ENCODE measurements at regions not wholly inside any gene's neighbourhood (a gene's known extent, or its start where the extent isn't known, plus 50 kb on each side); places are given as distances from the start of the nearest gene placed in this dataset.
"Not testable (repeated sequence)": the region's sequence is repeated elsewhere in the genome, so short reads cannot be mapped to it uniquely, and the experiment has no call there.

DNA sequence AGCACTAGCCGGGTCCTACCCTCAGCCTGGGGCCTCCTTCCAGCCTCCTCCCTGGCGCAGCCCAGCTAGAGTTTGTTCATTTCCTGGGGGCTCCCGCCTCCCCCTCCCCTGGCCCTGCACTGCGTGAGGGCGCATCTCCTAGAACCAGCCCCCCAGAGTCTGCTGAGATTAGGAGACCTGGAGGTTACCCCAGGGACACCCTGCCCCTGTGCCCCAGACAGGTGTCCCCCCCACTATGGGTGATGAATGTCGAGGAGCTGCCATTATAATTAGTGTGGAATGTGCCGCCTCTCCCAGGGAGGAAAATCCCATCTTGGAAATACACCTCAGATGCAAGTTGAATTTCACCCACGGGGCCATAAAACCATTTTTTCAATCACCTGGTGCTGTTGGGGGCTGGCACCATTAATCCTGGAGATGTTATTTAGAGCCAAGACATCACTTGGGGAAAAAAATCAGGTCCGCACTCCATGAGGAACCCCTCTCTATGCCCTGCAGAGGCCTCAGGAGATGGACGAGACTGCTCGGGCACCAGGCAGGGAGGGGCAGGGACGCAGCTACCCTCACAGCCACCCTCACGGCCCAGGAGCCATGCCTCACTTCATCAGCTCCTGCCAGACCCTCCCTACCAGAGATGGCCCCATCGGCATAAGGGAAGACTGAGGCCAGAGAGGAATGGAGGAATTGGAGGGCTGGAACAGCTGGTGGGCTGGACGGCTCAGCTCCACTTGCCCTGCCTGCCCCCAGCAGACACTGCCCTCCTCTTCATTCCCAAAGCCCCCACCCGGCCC, 197.5 kb downstream of the IGLL1 start:
- Histone ChIP-seq H3K27ac (no peak overlapping the region), H3K4me3 (no peak overlapping the region), H3K36me3 (no peaks in the 10 kb centered on the region), H3K27me3 (peaks cover 0 to 31% of the 10 kb centered on the region in 2 donors), H3K9me3 (no peaks in the 10 kb centered on the region), H3K4me1 (peaks cover 0 to 10% (median 9%) of the 10 kb centered on the region in 4 donors)
- intact Hi-C loops (cut with DNase I; ENCODE audit: low total_unique reads), result loop anchor here (10.0 kb wide), 2 partner anchors 152 to 428 kb away; no protein-coding TSS in a partner anchor
- DNase-seq, result peak; percentile 14 to 43
- TF ChIP-seq, protein P1, sequence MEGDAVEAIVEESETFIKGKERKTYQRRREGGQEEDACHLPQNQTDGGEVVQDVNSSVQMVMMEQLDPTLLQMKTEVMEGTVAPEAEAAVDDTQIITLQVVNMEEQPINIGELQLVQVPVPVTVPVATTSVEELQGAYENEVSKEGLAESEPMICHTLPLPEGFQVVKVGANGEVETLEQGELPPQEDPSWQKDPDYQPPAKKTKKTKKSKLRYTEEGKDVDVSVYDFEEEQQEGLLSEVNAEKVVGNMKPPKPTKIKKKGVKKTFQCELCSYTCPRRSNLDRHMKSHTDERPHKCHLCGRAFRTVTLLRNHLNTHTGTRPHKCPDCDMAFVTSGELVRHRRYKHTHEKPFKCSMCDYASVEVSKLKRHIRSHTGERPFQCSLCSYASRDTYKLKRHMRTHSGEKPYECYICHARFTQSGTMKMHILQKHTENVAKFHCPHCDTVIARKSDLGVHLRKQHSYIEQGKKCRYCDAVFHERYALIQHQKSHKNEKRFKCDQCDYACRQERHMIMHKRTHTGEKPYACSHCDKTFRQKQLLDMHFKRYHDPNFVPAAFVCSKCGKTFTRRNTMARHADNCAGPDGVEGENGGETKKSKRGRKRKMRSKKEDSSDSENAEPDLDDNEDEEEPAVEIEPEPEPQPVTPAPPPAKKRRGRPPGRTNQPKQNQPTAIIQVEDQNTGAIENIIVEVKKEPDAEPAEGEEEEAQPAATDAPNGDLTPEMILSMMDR (IDR thresholded peaks at IDR 0.05), result no peak

DNA sequence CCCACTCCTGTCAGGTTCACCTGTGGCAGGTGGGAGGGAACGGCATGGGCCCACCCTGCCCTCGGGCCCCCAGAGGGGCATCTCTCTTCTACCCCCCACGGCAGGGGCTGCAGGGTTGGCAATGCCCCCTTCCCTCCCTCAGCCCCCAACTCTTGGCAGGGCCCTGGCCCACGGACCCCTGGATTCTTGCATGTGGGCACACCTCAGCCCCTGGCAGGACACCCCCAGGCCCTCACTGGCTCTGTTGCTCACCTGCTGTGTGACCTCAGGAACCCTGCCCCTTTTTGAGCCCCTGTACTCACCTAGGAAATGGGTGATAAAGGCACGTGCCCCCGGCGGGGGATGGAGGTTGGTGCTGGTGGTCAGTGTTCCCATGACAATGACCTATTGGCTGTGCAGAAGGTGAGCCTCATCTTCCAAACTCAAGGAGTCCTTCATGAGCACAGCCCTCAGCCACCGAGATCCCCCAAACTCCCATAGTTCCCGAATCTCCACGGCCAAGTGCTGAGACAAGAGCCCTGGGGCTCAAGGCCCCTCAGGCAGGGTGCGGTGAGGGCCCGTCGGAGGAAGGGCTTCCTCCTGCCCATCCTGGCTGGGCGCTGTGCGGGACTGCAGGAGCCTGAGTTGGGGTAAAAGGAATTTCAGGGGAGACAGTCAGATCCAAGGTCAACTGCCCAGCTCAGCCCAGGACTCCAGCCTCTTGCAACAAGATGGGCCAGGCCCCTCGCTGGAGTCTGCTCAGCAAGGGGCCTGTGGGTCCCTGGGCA, 198.2 kb downstream of the IGLL1 start:
- H3K27me3 ChIP-seq, result peaks cover 0 to 26% of the 10 kb centered on the region in 2 donors
- peak; percentile 13 to 59 for DNase-seq
- no peak overlapping the region for H3K27ac ChIP-seq
- no peaks in the 10 kb centered on the region for H3K9me3 ChIP-seq
- H3K4me3 ChIP-seq, result no peak overlapping the region
- peaks cover 0 to 10% (median 9%) of the 10 kb centered on the region in 4 donors for H3K4me1 ChIP-seq
- TF ChIP-seq, protein P1 (IDR thresholded peaks at IDR 0.05), result no peak
- H3K36me3 ChIP-seq, result no peaks in the 10 kb centered on the region
- intact Hi-C loops (cut with DNase I; ENCODE audit: low total_unique reads), result loop anchor here (10.0 kb wide), 2 partner anchors 153 to 427 kb away; no protein-coding TSS in a partner anchor

- TF ChIP-seq, protein P1 (IDR thresholded peaks at IDR 0.05), result no peak
- H3K9me3 ChIP-seq, result no peaks in the 10 kb centered on the region
- intact Hi-C loops (cut with DNase I; ENCODE audit: low total_unique reads), result loop anchor here (10.0 kb wide), 2 partner anchors 154 to 426 kb away; no protein-coding TSS in a partner anchor
- H3K4me3 ChIP-seq, result no peak overlapping the region
- peak in 1 of 2 donors; percentile 8 for DNase-seq
- no peaks in the 10 kb centered on the region for H3K36me3 ChIP-seq
- peaks cover 0 to 17% of the 10 kb centered on the region in 2 donors for H3K27me3 ChIP-seq
- H3K4me1 ChIP-seq, result peaks cover 0 to 10% (median 7%) of the 10 kb centered on the region in 4 donors
- no peak overlapping the region for H3K27ac ChIP-seq
These were observed 199.2 kb downstream of the IGLL1 start for GRCh38 chr22:23380911-23381310.

DNA sequence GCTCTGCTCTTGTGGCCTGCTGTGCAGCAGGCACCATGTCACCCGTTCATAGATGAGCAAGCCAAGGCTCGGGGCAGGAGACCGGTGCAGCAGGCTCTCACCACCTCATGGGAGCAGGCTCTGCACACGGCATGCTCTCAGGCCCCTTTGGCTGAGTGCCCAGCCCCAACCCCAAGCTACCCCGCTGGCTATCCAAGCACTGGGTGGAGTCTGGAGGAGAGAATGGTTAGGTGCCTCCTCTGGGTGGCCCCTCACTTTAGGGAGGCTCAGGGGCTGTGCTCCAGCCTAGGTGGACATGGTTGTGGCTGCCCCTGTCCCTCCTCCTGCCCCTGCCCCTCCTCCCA, 199.9 kb downstream of the IGLL1 start:
- Histone ChIP-seq H3K4me3 (no peak overlapping the region), H3K9me3 (no peaks in the 10 kb centered on the region), H3K27me3 (peaks cover 0 to 16% of the 10 kb centered on the region in 2 donors), H3K4me1 (peaks cover 0 to 10% (median 5%) of the 10 kb centered on the region in 4 donors), H3K36me3 (no peaks in the 10 kb centered on the region), H3K27ac (no peak overlapping the region)
- TF ChIP-seq, protein P1 (IDR thresholded peaks at IDR 0.05), result no peak
- peak in 1 of 2 donors; percentile 4 for DNase-seq
- intact Hi-C loops (cut with DNase I; ENCODE audit: low total_unique reads), result loop anchor here (10.0 kb wide), 2 partner anchors 155 to 425 kb away; no protein-coding TSS in a partner anchor

- not testable (repeated sequence) for H3K4me1 ChIP-seq, H3K4me3 ChIP-seq, DNase-seq, H3K36me3 ChIP-seq, H3K9me3 ChIP-seq, H3K27ac ChIP-seq
- H3K27me3 ChIP-seq, result peaks cover 0 to 14% of the 10 kb centered on the region in 2 donors
- intact Hi-C loops (cut with DNase I; ENCODE audit: low total_unique reads), result loop anchor here (10.0 kb wide), 2 partner anchors 155 to 425 kb away; no protein-coding TSS in a partner anchor
These were observed 199.4 kb downstream of the BCR start for GRCh38 chr22:23379540-23380229.

Data from tibial artery (tissue), 4 donors.